ENCODE measurements at regions not wholly inside any gene's neighbourhood (a gene's known extent, or its start where the extent isn't known, plus 50 kb on each side); places are given as distances from the start of the nearest gene placed in this dataset.

DNA sequence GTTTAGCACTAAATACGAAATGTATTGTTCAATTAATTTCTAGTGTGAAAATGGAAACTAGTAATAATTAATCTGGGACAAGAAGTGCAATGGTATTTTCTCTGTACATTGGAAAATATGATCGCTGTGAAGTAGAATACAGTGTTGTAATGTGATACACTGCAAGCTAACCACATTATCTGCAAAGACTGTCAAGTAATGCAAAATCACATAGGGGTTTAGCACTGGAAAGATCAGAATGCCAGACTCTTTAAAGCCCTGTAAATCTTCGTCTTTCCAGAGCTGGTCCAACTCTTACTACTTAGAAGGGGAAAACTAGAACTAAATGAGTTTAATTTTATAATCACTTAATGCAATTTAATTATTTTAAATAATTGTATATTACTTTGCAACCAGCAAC is 544.5 kb upstream of the ANO3 start:
- TF ChIP-seq EZH2 (IDR thresholded peaks at IDR 0.05; ENCODE audit: borderline replicate concordance, low read depth, low read length, severe bottlenecking): no peak
- no peaks in the 10 kb centered on the region for H3K79me2 ChIP-seq (ENCODE audit: insufficient read depth, low read length)
- no peaks in the 10 kb centered on the region for H3K36me3 ChIP-seq (ENCODE audit: insufficient read depth, low read length)
- H3K27me3 ChIP-seq (ENCODE audit: insufficient read depth, low read length, poor library complexity): no peaks in the 10 kb centered on the region
- H3K9ac ChIP-seq (ENCODE audit: low read depth, low read length): no peak overlapping the region
- no peak overlapping the region for H3K4me3 ChIP-seq (ENCODE audit: low read depth in 1 of 2, low read length in 2 of 2)
- no peaks in the 10 kb centered on the region for H3K9me3 ChIP-seq (ENCODE audit: insufficient read depth, low read length, severe bottlenecking)
- no peaks in the 10 kb centered on the region for H3K4me1 ChIP-seq (ENCODE audit: insufficient read depth, low read length)
- ATAC-seq (ENCODE audit: insufficient read depth, low read depth) (no peak), DNase-seq (no peak)
- no peaks in the 10 kb centered on the region for H4K20me1 ChIP-seq (ENCODE audit: insufficient read depth, low read length)
- no peak overlapping the region for H3K4me2 ChIP-seq (ENCODE audit: insufficient read depth, low read length)
- H2AFZ ChIP-seq (ENCODE audit: low read depth, low read length): no peak overlapping the region
- no peak overlapping the region for H3K27ac ChIP-seq (ENCODE audit: low read length)

DNA sequence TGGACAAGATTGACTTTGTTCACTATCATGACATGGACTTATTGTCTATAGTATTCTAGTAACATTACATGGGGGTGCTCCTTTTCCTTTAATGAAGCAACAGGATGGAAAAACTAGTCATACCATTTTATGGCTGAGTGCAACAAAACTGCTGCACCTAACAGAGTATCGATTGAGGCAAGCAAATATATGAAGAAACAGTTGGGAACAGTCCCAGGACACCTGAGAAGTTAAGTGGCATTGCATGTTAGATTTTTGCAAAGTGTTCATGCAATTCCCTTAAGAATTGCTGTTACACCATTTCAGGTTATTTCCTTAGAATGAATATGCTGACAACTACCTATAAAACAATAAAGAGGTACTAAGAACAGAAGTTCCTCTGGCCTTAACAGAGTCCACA is 541.5 kb upstream of the ANO3 start:
- H4K20me1 ChIP-seq (ENCODE audit: insufficient read depth, low read length): no peaks in the 10 kb centered on the region
- no peak for TF ChIP-seq EZH2 (IDR thresholded peaks at IDR 0.05; ENCODE audit: borderline replicate concordance, low read depth, low read length, severe bottlenecking)
- TF ChIP-seq, protein P1, sequence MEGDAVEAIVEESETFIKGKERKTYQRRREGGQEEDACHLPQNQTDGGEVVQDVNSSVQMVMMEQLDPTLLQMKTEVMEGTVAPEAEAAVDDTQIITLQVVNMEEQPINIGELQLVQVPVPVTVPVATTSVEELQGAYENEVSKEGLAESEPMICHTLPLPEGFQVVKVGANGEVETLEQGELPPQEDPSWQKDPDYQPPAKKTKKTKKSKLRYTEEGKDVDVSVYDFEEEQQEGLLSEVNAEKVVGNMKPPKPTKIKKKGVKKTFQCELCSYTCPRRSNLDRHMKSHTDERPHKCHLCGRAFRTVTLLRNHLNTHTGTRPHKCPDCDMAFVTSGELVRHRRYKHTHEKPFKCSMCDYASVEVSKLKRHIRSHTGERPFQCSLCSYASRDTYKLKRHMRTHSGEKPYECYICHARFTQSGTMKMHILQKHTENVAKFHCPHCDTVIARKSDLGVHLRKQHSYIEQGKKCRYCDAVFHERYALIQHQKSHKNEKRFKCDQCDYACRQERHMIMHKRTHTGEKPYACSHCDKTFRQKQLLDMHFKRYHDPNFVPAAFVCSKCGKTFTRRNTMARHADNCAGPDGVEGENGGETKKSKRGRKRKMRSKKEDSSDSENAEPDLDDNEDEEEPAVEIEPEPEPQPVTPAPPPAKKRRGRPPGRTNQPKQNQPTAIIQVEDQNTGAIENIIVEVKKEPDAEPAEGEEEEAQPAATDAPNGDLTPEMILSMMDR (IDR thresholded peaks at IDR 0.05; ENCODE audit: borderline replicate concordance, extremely low read depth, low read length, poor library complexity, severe bottlenecking): no peak
- no peak overlapping the region for H3K4me3 ChIP-seq (ENCODE audit: low read depth in 1 of 2, low read length in 2 of 2)
- H3K4me1 ChIP-seq (ENCODE audit: insufficient read depth, low read length): no peaks in the 10 kb centered on the region
- H3K79me2 ChIP-seq (ENCODE audit: insufficient read depth, low read length): no peaks in the 10 kb centered on the region
- H3K4me2 ChIP-seq (ENCODE audit: insufficient read depth, low read length): no peak overlapping the region
- no peak overlapping the region for H3K9ac ChIP-seq (ENCODE audit: low read depth, low read length)
- no peak overlapping the region for H3K27ac ChIP-seq (ENCODE audit: low read length)
- DNase-seq: no peak
- ATAC-seq (ENCODE audit: insufficient read depth, low read depth): no peak
- H3K27me3 ChIP-seq (ENCODE audit: insufficient read depth, low read length, poor library complexity): no peaks in the 10 kb centered on the region
- H2AFZ ChIP-seq (ENCODE audit: low read depth, low read length): no peak overlapping the region
- H3K9me3 ChIP-seq (ENCODE audit: insufficient read depth, low read length, severe bottlenecking): no peaks in the 10 kb centered on the region
- H3K36me3 ChIP-seq (ENCODE audit: insufficient read depth, low read length): no peaks in the 10 kb centered on the region

DNA sequence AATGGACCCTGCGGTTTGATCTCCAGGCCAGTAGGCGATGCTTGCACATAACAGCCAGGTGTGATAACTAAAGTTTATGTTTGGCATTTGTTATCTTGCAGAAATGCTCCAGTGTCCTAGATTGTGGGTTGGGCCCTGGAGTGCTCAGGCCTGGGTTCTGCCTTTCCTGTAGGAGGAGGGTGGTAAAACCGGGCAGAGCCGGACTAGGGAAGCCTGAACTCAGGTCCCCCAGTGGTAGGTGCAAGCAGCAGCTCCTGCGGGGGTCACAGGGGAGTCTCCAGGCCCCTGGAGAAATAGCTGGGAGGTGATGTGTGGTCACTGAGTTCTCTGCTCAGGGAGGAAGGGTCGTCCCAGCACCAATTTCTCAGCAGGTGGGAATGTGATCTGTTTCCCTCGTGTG is 538.3 kb upstream of the ANO3 start:
- Histone ChIP-seq H4K20me1 (ENCODE audit: insufficient read depth, low read length) (no peaks in the 10 kb centered on the region), H3K4me3 (ENCODE audit: low read depth in 1 of 2, low read length in 2 of 2) (no peak overlapping the region), H3K4me1 (ENCODE audit: insufficient read depth, low read length) (no peaks in the 10 kb centered on the region), H3K9ac (ENCODE audit: low read depth, low read length) (no peak overlapping the region), H3K9me3 (ENCODE audit: insufficient read depth, low read length, severe bottlenecking) (no peaks in the 10 kb centered on the region), H3K79me2 (ENCODE audit: insufficient read depth, low read length) (no peaks in the 10 kb centered on the region), H3K27ac (ENCODE audit: low read length) (no peak overlapping the region), H2AFZ (ENCODE audit: low read depth, low read length) (no peak overlapping the region; the same call in 1 of the 2 replicates), H3K27me3 (ENCODE audit: insufficient read depth, low read length, poor library complexity) (no peaks in the 10 kb centered on the region), H3K4me2 (ENCODE audit: insufficient read depth, low read length) (no peak overlapping the region), H3K36me3 (ENCODE audit: insufficient read depth, low read length) (no peaks in the 10 kb centered on the region)
- no peak for TF ChIP-seq EZH2 (IDR thresholded peaks at IDR 0.05; ENCODE audit: borderline replicate concordance, low read depth, low read length, severe bottlenecking)
- TF ChIP-seq, protein P1 (IDR thresholded peaks at IDR 0.05; ENCODE audit: borderline replicate concordance, extremely low read depth, low read length, poor library complexity, severe bottlenecking): no peak
- no peak for DNase-seq
- no peak for ATAC-seq (ENCODE audit: insufficient read depth, low read depth)

DNA sequence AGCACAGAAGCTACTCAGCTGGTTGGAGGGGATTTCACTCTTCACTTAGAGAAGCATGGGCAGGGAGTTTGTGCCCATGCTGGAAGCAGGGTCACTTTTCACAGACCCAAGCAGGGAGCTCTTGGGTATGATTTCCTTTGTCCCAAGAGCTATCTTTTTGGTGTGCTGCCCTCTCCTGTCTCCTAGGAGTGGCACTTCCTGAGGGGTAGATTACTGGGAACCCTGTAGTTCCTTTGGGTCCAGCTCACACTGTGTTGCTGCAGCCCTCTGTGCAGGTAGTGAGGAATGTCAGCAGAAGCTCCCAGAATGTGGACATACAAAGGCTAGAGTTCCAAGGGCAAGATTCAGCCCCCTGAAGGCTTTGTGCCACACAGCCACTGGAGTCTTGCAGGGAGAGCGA is 537.1 kb upstream of the ANO3 start:
- ATAC-seq (ENCODE audit: insufficient read depth, low read depth): no peak
- H2AFZ ChIP-seq (ENCODE audit: low read depth, low read length): no peak overlapping the region
- H3K4me1 ChIP-seq (ENCODE audit: insufficient read depth, low read length): no peaks in the 10 kb centered on the region

More for the DNA sequence above, 537.1 kb upstream of the ANO3 start:
- Histone ChIP-seq H3K9ac (ENCODE audit: low read depth, low read length) (no peak overlapping the region), H3K27me3 (ENCODE audit: insufficient read depth, low read length, poor library complexity) (no peaks in the 10 kb centered on the region), H3K36me3 (ENCODE audit: insufficient read depth, low read length) (no peaks in the 10 kb centered on the region), H3K4me2 (ENCODE audit: insufficient read depth, low read length) (no peak overlapping the region), H3K79me2 (ENCODE audit: insufficient read depth, low read length) (no peaks in the 10 kb centered on the region), H3K9me3 (ENCODE audit: insufficient read depth, low read length, severe bottlenecking) (no peaks in the 10 kb centered on the region), H4K20me1 (ENCODE audit: insufficient read depth, low read length) (no peaks in the 10 kb centered on the region), H3K4me3 (ENCODE audit: low read depth in 1 of 2, low read length in 2 of 2) (no peak overlapping the region), H3K27ac (ENCODE audit: low read length) (no peak overlapping the region)
- TF ChIP-seq, protein P1 (IDR thresholded peaks at IDR 0.05; ENCODE audit: borderline replicate concordance, extremely low read depth, low read length, poor library complexity, severe bottlenecking): no peak
- TF ChIP-seq EZH2 (IDR thresholded peaks at IDR 0.05; ENCODE audit: borderline replicate concordance, low read depth, low read length, severe bottlenecking): no peak
- no peak for DNase-seq

Measured in DND-41 (cell line).